Activated naive CD4-positive, alpha-beta T cell treated with anti-CD3 and anti-CD28 coated beads, Interleukin-2, amount 50 U/mL, for 72 hours (primary cell): ENCODE measurements at regions not wholly inside any gene's neighbourhood (a gene's known extent, or its start where the extent isn't known, plus 50 kb on each side); places are given as distances from the start of the nearest gene placed in this dataset.

Experiments
- ATAC-seq, 2 donors: fragments of 150-1000 bp; cut with Tn5 transposase; 2 replicates each; pipeline ENCODE4 v1.10.0; 2021; ENCODE audit warnings: mild to moderate bottlenecking in 2 of 2, moderate library complexity in 2 of 2
- DNase-seq, 2 donors: peaks; one replicate each; pipeline ENCODE4 v3.0.0; 2021 to 2022; ENCODE audit warnings: low spot score in 2 of 2
- H3K27ac Mint-ChIP-seq, 2 donors: one replicate each; pipeline ENCODE4 v1.8.0; 2022; ENCODE audit warnings: mild to moderate bottlenecking in 2 of 2, mixed read lengths in 2 of 2
- H3K36me3 Mint-ChIP-seq, 2 donors: one replicate each; pipeline ENCODE4 v1.8.0; 2022; ENCODE audit warnings: mixed read lengths in 2 of 2
- H3K9me3 Mint-ChIP-seq, 2 donors: one replicate each; pipeline ENCODE4 v1.8.0; 2022; ENCODE audit warnings: mixed read lengths in 2 of 2

- H3K9me3 Mint-ChIP-seq, result peaks cover 8 to 12% of the 10 kb centered on the region in 2 donors
- DNase-seq (no peak), ATAC-seq (no peak)
- H3K36me3 Mint-ChIP-seq, result no peaks in the 10 kb centered on the region
- no peak overlapping the region for H3K27ac Mint-ChIP-seq
Measured at GRCh38 chr5:20678386-20678785, 690.4 kb upstream of the CDH18 start.

GRCh38 chr5:20660588-20660987 lies 672.6 kb upstream of the CDH18 start:
- Mint-ChIP-seq H3K36me3 (no peaks in the 10 kb centered on the region), H3K9me3 (peaks cover 7% of the 10 kb centered on the region in 2 donors), H3K27ac (no peak overlapping the region)
- DNase-seq (no peak), ATAC-seq (no peak)

GRCh38 chr5:20656262-20656661 lies 668.3 kb upstream of the CDH18 start:
- H3K9me3 Mint-ChIP-seq, result peaks cover 16 to 23% of the 10 kb centered on the region in 2 donors
- H3K36me3 Mint-ChIP-seq, result peaks cover 0 to 6% of the 10 kb centered on the region in 2 donors
- DNase-seq, result no peak
- no peak overlapping the region for H3K27ac Mint-ChIP-seq
- no peak for ATAC-seq

- Mint-ChIP-seq H3K27ac (no peak overlapping the region), H3K36me3 (peaks cover 0 to 6% of the 10 kb centered on the region in 2 donors), H3K9me3 (peaks cover 22 to 23% of the 10 kb centered on the region in 2 donors)
- ATAC-seq, result no peak
- no peak for DNase-seq
Measured at GRCh38 chr5:20655211-20655610, 667.2 kb upstream of the CDH18 start.

- no peak for DNase-seq
- H3K9me3 Mint-ChIP-seq, result peaks cover 26 to 28% of the 10 kb centered on the region in 2 donors
- no peak overlapping the region for H3K27ac Mint-ChIP-seq
- H3K36me3 Mint-ChIP-seq, result peaks cover 4 to 6% of the 10 kb centered on the region in 2 donors
- ATAC-seq, result no peak
Measured at GRCh38 chr5:20654746-20655145, 666.7 kb upstream of the CDH18 start.

GRCh38 chr5:20654033-20654432 lies 666.0 kb upstream of the CDH18 start:
- Mint-ChIP-seq H3K27ac (no peak overlapping the region), H3K9me3 (peaks cover 33 to 35% of the 10 kb centered on the region in 2 donors), H3K36me3 (peaks cover 6 to 11% of the 10 kb centered on the region in 2 donors)
- ATAC-seq, result no peak
- DNase-seq, result no peak

- Mint-ChIP-seq H3K36me3 (peaks cover 6 to 15% of the 10 kb centered on the region in 2 donors), H3K9me3 (peaks cover 37 to 39% of the 10 kb centered on the region in 2 donors), H3K27ac (no peak overlapping the region)
- ATAC-seq, result no peak
- no peak for DNase-seq
Measured at GRCh38 chr5:20649966-20650365, 662.0 kb upstream of the CDH18 start.

- Mint-ChIP-seq H3K36me3 (peaks cover 6 to 15% of the 10 kb centered on the region in 2 donors), H3K9me3 (peaks cover 37 to 39% of the 10 kb centered on the region in 2 donors)
Measured at GRCh38 chr5:20648981-20649380, 661.0 kb upstream of the CDH18 start.

GRCh38 chr5:20636686-20637085 lies 648.7 kb upstream of the CDH18 start:
- Mint-ChIP-seq H3K9me3 (peaks cover 0 to 6% of the 10 kb centered on the region in 2 donors), H3K36me3 (peaks cover 0 to 4% of the 10 kb centered on the region in 2 donors), H3K27ac (no peak overlapping the region)
- ATAC-seq (no peak), DNase-seq (no peak)

More at GRCh38 chr5:20648981-20649380, 661.0 kb upstream of the CDH18 start:
- DNase-seq (no peak), ATAC-seq (no peak)
- no peak overlapping the region for H3K27ac Mint-ChIP-seq

GRCh38 chr5:20619591-20619990 lies 631.6 kb upstream of the CDH18 start:
- DNase-seq (no peak), ATAC-seq (no peak)
- Mint-ChIP-seq H3K36me3 (no peaks in the 10 kb centered on the region), H3K9me3 (peaks cover 0 to 8% of the 10 kb centered on the region in 2 donors), H3K27ac (no peak overlapping the region)

GRCh38 chr5:20618340-20618739 lies 630.3 kb upstream of the CDH18 start:
- Mint-ChIP-seq H3K36me3 (no peaks in the 10 kb centered on the region), H3K9me3 (peaks cover 0 to 12% of the 10 kb centered on the region in 2 donors), H3K27ac (no peak overlapping the region)
- ATAC-seq (no peak), DNase-seq (no peak)

GRCh38 chr5:20617841-20618240 lies 629.8 kb upstream of the CDH18 start:
- Mint-ChIP-seq H3K36me3 (peaks cover 0 to 4% of the 10 kb centered on the region in 2 donors), H3K9me3 (peaks cover 0 to 12% of the 10 kb centered on the region in 2 donors), H3K27ac (no peak overlapping the region)
- ATAC-seq (no peak), DNase-seq (no peak)

GRCh38 chr5:20615888-20616563 lies 628.0 kb upstream of the CDH18 start:
- Mint-ChIP-seq H3K27ac (no peak overlapping the region), H3K36me3 (peaks cover 0 to 4% of the 10 kb centered on the region in 2 donors), H3K9me3 (peaks cover under 1 to 8% of the 10 kb centered on the region in 2 donors)
- ATAC-seq, result no peak
- no peak for DNase-seq

GRCh38 chr5:20611620-20612019 lies 623.6 kb upstream of the CDH18 start:
- ATAC-seq (no peak), DNase-seq (no peak)
- peaks cover 12 to 16% of the 10 kb centered on the region in 2 donors for H3K9me3 Mint-ChIP-seq
- H3K27ac Mint-ChIP-seq, result no peak overlapping the region
- H3K36me3 Mint-ChIP-seq, result peaks cover 0 to 4% of the 10 kb centered on the region in 2 donors

GRCh38 chr5:20610681-20611080 lies 622.7 kb upstream of the CDH18 start:
- no peak for ATAC-seq
- peaks cover 0 to 4% of the 10 kb centered on the region in 2 donors for H3K36me3 Mint-ChIP-seq
- no peak overlapping the region for H3K27ac Mint-ChIP-seq
- DNase-seq, result no peak
- peaks cover 17 to 18% of the 10 kb centered on the region in 2 donors for H3K9me3 Mint-ChIP-seq

GRCh38 chr5:20609126-20609525 lies 621.1 kb upstream of the CDH18 start:
- DNase-seq, result no peak
- ATAC-seq, result no peak
- H3K36me3 Mint-ChIP-seq, result peaks cover 0 to 4% of the 10 kb centered on the region in 2 donors
- peaks cover 9 to 18% of the 10 kb centered on the region in 2 donors for H3K9me3 Mint-ChIP-seq
- no peak overlapping the region for H3K27ac Mint-ChIP-seq

- no peak for ATAC-seq
- H3K36me3 Mint-ChIP-seq, result peaks cover 0 to 4% of the 10 kb centered on the region in 2 donors
- no peak for DNase-seq
- H3K27ac Mint-ChIP-seq, result no peak overlapping the region
- peaks cover 9 to 18% of the 10 kb centered on the region in 2 donors for H3K9me3 Mint-ChIP-seq
Measured at GRCh38 chr5:20608567-20608966, 620.6 kb upstream of the CDH18 start.
